ENCODE measurements at regions not wholly inside any gene's neighbourhood (a gene's known extent, or its start where the extent isn't known, plus 50 kb on each side); places are given as distances from the start of the nearest gene placed in this dataset.

DNA sequence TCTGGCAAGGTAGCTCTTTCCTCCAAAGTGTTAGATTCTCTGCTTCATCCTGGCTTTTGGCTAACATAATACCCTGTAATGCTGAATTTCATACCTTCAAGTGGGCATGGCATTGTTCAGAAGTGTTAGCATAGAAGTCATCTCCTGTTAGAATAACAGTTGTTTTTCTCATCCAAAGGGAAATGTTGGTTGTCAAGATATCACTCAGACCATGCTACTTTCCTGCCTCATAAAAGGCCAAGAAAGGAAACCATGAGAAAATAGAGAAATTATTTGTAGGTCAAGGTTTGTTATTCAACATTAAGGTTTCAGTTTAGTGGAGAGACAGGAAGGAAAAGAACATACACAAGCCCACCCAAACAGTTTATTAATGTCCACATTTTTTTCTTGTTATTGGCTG is 472.5 kb downstream of the ARHGEF28 start:
- no peak overlapping the region for H3K4me3 ChIP-seq (ENCODE audit: insufficient read depth, low read depth, low read length, poor library complexity, severe bottlenecking)
- H3K9me3 ChIP-seq (ENCODE audit: control insufficient read depth, low read length), result no peaks in the 10 kb centered on the region
- H3K27me3 ChIP-seq (replicated peaks; ENCODE audit: control insufficient read depth, insufficient read depth, low read length, poor library complexity, severe bottlenecking), result no peaks in the 10 kb centered on the region
- H3K27ac ChIP-seq (ENCODE audit: insufficient read depth, low read length, poor library complexity, severe bottlenecking), result no peak overlapping the region
- H3K4me1 ChIP-seq (ENCODE audit: control insufficient read depth, insufficient read depth, low read length, poor library complexity, severe bottlenecking), result no peaks in the 10 kb centered on the region
- no peak for DNase-seq
- H3K36me3 ChIP-seq (ENCODE audit: control insufficient read depth, insufficient read depth, low read length), result no peaks in the 10 kb centered on the region

DNA sequence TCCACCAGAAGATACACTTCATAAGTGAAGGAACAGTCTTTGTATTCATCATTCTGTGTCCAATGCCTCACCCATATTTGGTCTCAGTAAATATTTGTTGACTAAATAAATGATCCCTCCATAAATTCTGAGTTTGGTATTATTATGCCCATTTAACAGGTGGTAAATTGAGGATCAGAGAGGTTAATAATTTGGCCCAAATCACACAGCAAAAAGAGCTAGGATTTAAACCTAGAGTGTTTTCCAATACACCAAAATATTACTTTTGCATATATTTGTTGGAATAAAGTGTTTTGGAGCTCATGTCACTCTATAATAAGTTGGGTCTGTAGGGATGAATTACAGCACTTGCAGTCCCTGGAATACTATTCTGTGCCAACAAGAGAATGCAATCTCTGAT is 470.3 kb downstream of the ARHGEF28 start:
- H3K9me3 ChIP-seq (ENCODE audit: control insufficient read depth, low read length), result no peaks in the 10 kb centered on the region
- H3K36me3 ChIP-seq (ENCODE audit: control insufficient read depth, insufficient read depth, low read length), result no peaks in the 10 kb centered on the region
- no peaks in the 10 kb centered on the region for H3K27me3 ChIP-seq (replicated peaks; ENCODE audit: control insufficient read depth, insufficient read depth, low read length, poor library complexity, severe bottlenecking)

DNA sequence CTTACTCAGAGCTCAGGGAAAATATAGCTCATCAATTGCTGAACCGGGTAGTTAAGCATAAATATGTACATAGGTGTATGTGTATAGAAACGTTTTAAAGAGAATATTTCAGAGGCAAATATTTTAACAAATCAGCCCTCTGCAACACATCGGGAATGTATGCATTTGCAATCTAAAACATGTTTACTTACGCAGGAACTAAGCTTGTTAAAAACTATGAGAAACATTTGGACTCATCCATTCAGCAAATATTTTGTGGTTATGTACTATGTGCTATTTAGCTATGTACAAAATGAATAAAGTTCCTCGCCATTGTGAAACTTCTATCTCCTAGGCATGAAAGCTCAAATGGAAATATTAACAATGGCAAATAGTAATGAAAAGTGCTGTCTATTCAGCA is 469.9 kb downstream of the ARHGEF28 start:
- H3K9me3 ChIP-seq (ENCODE audit: control insufficient read depth, low read length), result no peaks in the 10 kb centered on the region
- H3K4me1 ChIP-seq (ENCODE audit: control insufficient read depth, insufficient read depth, low read length, poor library complexity, severe bottlenecking), result no peaks in the 10 kb centered on the region
- no peaks in the 10 kb centered on the region for H3K27me3 ChIP-seq (replicated peaks; ENCODE audit: control insufficient read depth, insufficient read depth, low read length, poor library complexity, severe bottlenecking)
- H3K4me3 ChIP-seq (ENCODE audit: insufficient read depth, low read depth, low read length, poor library complexity, severe bottlenecking), result no peak overlapping the region
- DNase-seq, result no peak
- no peaks in the 10 kb centered on the region for H3K36me3 ChIP-seq (ENCODE audit: control insufficient read depth, insufficient read depth, low read length)
- H3K27ac ChIP-seq (ENCODE audit: insufficient read depth, low read length, poor library complexity, severe bottlenecking), result no peak overlapping the region

More for the DNA sequence above, 470.3 kb downstream of the ARHGEF28 start:
- H3K4me3 ChIP-seq (ENCODE audit: insufficient read depth, low read depth, low read length, poor library complexity, severe bottlenecking), result no peak overlapping the region
- no peak overlapping the region for H3K27ac ChIP-seq (ENCODE audit: insufficient read depth, low read length, poor library complexity, severe bottlenecking)
- H3K4me1 ChIP-seq (ENCODE audit: control insufficient read depth, insufficient read depth, low read length, poor library complexity, severe bottlenecking), result no peaks in the 10 kb centered on the region
- no peak for DNase-seq

DNA sequence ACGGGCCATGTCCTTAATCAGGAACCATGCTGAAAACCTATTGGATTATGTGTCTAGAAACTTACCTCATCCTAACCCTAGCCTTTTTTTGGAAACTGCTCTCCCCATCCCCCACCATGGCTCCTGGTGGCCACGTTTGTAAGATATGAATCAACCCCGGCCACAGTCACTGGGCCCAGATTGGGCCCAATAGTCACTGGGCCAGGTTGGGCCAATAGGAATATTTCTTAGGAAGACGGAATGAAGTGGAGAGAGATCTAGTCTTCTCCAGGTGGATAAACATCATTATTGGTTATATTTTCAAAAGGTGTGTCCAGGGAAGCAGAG is 468.7 kb downstream of the ARHGEF28 start:
- no peaks in the 10 kb centered on the region for H3K36me3 ChIP-seq (ENCODE audit: control insufficient read depth, insufficient read depth, low read length)

DNA sequence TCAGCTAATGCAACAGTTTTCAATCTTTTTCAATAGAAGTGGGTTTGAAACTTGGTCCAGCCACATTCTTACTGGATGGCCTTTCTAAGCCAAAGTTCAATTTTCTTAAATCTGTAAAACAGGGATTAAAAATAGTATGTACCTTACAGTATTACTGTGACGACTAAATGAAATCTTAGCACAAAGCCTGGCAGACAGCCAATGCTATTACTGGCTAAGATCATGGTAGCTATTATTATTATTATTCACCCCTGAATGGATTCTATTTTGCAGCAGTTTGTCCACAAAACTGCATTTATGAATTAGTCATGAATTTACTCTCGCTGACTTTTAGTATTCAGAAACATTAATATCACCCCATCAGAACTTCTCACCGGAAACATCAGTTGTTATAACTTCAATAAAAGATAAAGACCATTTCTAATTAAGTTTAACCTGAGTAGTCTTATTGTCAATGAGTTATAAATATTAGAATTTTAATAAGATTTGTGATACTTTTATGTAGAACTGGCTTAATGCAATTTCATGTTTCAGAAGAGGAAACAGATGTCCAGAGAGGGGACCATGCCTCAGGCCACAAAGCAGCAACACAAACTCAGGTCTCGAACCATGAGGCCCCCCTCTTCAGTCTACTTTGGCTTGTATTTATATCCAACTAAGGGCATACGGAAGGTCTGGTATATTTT is 468.2 kb downstream of the ARHGEF28 start:
- DNase-seq, result no peak
- Histone ChIP-seq H3K36me3 (ENCODE audit: control insufficient read depth, insufficient read depth, low read length) (no peaks in the 10 kb centered on the region), H3K27ac (ENCODE audit: insufficient read depth, low read length, poor library complexity, severe bottlenecking) (no peak overlapping the region), H3K9me3 (ENCODE audit: control insufficient read depth, low read length) (no peaks in the 10 kb centered on the region), H3K27me3 (replicated peaks; ENCODE audit: control insufficient read depth, insufficient read depth, low read length, poor library complexity, severe bottlenecking) (no peaks in the 10 kb centered on the region), H3K4me3 (ENCODE audit: insufficient read depth, low read depth, low read length, poor library complexity, severe bottlenecking) (no peak overlapping the region), H3K4me1 (ENCODE audit: control insufficient read depth, insufficient read depth, low read length, poor library complexity, severe bottlenecking) (no peaks in the 10 kb centered on the region)

More for the DNA sequence above, 468.7 kb downstream of the ARHGEF28 start:
- no peaks in the 10 kb centered on the region for H3K9me3 ChIP-seq (ENCODE audit: control insufficient read depth, low read length)
- H3K4me1 ChIP-seq (ENCODE audit: control insufficient read depth, insufficient read depth, low read length, poor library complexity, severe bottlenecking), result no peaks in the 10 kb centered on the region
- H3K27ac ChIP-seq (ENCODE audit: insufficient read depth, low read length, poor library complexity, severe bottlenecking), result no peak overlapping the region
- H3K27me3 ChIP-seq (replicated peaks; ENCODE audit: control insufficient read depth, insufficient read depth, low read length, poor library complexity, severe bottlenecking), result no peaks in the 10 kb centered on the region
- no peak overlapping the region for H3K4me3 ChIP-seq (ENCODE audit: insufficient read depth, low read depth, low read length, poor library complexity, severe bottlenecking)
- no peak for DNase-seq

DNA sequence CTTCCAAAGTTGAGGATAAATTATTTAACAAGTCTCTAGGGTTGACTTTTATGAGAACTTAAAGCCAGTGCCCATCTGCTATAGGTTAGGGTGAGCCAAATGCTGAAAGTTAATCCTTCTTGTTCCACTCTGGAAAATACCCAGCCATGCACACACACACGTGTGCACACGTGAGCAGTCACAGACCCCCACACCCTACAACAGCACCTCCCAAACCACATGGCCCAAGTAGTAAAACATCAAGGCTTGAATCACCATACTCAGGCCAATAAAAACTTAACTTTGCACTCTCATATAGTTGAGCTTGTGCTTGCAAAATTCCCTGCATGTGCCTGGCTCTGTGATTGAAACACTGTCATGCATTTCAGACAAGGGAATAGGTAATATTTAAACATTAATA is 467.6 kb downstream of the ARHGEF28 start:
- no peak for DNase-seq
- no peaks in the 10 kb centered on the region for H3K4me1 ChIP-seq (ENCODE audit: control insufficient read depth, insufficient read depth, low read length, poor library complexity, severe bottlenecking)
- no peaks in the 10 kb centered on the region for H3K9me3 ChIP-seq (ENCODE audit: control insufficient read depth, low read length)
- no peaks in the 10 kb centered on the region for H3K27me3 ChIP-seq (replicated peaks; ENCODE audit: control insufficient read depth, insufficient read depth, low read length, poor library complexity, severe bottlenecking)
- H3K4me3 ChIP-seq (ENCODE audit: insufficient read depth, low read depth, low read length, poor library complexity, severe bottlenecking), result no peak overlapping the region
- H3K27ac ChIP-seq (ENCODE audit: insufficient read depth, low read length, poor library complexity, severe bottlenecking), result no peak overlapping the region
- H3K36me3 ChIP-seq (ENCODE audit: control insufficient read depth, insufficient read depth, low read length), result no peaks in the 10 kb centered on the region

DNA sequence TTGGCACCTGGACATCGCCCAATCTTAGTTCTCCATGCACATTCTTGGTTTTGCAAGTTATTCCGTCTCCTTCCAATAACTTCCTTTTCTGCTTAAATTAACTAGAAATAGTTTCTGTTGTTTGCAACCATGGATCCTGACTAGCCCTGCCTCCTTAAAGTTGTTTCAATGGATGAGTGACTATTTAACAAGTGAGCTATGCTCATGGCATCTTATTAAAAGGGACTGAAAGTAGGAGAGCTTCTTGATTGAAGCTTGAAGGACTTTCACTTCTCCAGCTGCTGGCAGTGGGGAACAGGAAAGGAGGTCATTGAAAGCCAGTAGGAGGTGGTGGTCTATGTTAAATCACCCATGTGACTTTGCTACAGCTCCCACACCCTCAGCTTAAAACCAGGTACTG is 466.8 kb downstream of the ARHGEF28 start:
- H3K4me1 ChIP-seq (ENCODE audit: control insufficient read depth, insufficient read depth, low read length, poor library complexity, severe bottlenecking), result no peaks in the 10 kb centered on the region
- DNase-seq, result no peak
- H3K9me3 ChIP-seq (ENCODE audit: control insufficient read depth, low read length), result no peaks in the 10 kb centered on the region
- no peaks in the 10 kb centered on the region for H3K36me3 ChIP-seq (ENCODE audit: control insufficient read depth, insufficient read depth, low read length)
- no peak overlapping the region for H3K27ac ChIP-seq (ENCODE audit: insufficient read depth, low read length, poor library complexity, severe bottlenecking)
- H3K4me3 ChIP-seq (ENCODE audit: insufficient read depth, low read depth, low read length, poor library complexity, severe bottlenecking), result no peak overlapping the region
- H3K27me3 ChIP-seq (replicated peaks; ENCODE audit: control insufficient read depth, insufficient read depth, low read length, poor library complexity, severe bottlenecking), result no peaks in the 10 kb centered on the region

DNA sequence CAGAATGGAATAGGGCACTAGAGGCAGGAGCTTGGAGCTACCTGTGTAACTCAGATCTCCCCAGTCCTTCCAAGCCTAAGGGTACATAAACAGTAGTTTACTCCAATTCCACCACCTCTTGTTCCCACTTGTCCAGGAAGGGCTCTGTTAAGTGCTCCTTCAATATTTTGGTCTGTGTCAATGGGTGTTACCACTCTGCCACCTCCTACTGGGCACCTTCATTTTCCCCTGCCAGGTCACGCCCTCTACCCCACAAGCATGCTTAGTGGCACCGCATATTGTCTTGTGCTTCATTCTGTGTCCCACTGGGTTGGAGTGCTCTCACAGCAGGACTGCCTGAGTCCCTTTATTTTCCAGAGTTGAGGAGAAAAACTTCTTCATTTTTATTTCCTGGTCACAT is 459.8 kb downstream of the ARHGEF28 start:
- no peak overlapping the region for H3K27ac ChIP-seq (ENCODE audit: insufficient read depth, low read length, poor library complexity, severe bottlenecking)
- H3K9me3 ChIP-seq (ENCODE audit: control insufficient read depth, low read length), result no peaks in the 10 kb centered on the region
- no peak for DNase-seq
- no peak overlapping the region for H3K4me3 ChIP-seq (ENCODE audit: insufficient read depth, low read depth, low read length, poor library complexity, severe bottlenecking)
- no peaks in the 10 kb centered on the region for H3K4me1 ChIP-seq (ENCODE audit: control insufficient read depth, insufficient read depth, low read length, poor library complexity, severe bottlenecking)
- H3K27me3 ChIP-seq (replicated peaks; ENCODE audit: control insufficient read depth, insufficient read depth, low read length, poor library complexity, severe bottlenecking), result no peaks in the 10 kb centered on the region
- no peaks in the 10 kb centered on the region for H3K36me3 ChIP-seq (ENCODE audit: control insufficient read depth, insufficient read depth, low read length)

DNA sequence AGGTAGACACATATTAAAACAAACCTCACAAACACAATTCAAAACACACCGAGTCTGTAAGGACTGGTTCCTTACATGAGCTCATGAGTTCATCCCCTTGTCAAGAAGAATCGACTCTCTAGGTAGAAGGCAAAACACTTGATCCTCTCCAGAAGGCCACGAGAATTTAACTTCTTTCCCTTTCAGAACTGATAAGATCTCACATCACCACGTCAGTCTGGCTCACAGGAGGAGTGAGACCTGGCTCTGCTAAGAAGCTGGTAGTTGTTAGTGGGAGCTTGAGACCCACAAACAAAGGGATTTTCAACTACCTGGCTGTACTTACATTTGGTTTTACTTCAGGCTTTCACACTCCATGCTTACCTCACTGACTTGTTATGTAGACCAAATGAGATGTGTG is 459.2 kb downstream of the ARHGEF28 start:
- Histone ChIP-seq H3K9me3 (ENCODE audit: control insufficient read depth, low read length) (no peaks in the 10 kb centered on the region), H3K4me3 (ENCODE audit: insufficient read depth, low read depth, low read length, poor library complexity, severe bottlenecking) (no peak overlapping the region), H3K36me3 (ENCODE audit: control insufficient read depth, insufficient read depth, low read length) (no peaks in the 10 kb centered on the region), H3K27ac (ENCODE audit: insufficient read depth, low read length, poor library complexity, severe bottlenecking) (no peak overlapping the region), H3K4me1 (ENCODE audit: control insufficient read depth, insufficient read depth, low read length, poor library complexity, severe bottlenecking) (no peaks in the 10 kb centered on the region), H3K27me3 (replicated peaks; ENCODE audit: control insufficient read depth, insufficient read depth, low read length, poor library complexity, severe bottlenecking) (no peaks in the 10 kb centered on the region)
- DNase-seq, result no peak

DNA sequence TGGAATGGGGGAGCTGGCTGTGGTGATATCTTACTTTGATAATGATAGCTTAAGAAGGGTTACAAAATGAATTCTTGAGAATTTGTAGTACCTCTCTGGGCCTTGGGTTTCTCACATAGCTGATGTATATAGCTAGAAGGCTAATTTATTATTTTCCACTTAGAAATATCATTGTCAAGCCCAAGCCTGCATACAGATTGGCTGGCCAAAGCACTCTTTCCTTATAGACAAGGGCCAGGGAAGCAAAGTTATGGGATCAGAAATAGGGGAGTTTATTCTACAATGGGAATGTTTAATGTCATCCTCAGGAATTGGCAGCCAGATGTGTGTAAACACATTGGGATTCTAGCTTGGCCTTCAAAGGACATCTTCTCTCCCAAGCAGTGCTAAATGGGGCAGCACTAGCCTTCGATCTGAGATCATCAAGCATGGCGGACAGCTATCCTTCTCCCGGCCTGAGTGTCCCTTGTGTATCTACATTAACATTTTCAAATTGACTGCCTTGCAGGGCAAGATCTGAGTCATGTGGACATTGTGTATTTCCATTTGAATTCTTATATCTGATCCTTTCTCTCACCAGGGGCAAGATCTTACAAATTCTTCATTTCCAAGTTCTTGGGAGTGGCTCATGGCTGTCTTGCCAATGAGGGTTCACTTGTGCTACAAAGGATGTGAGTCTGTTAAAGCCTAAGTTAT is 457.2 kb downstream of the ARHGEF28 start:
- H3K36me3 ChIP-seq (ENCODE audit: control insufficient read depth, insufficient read depth, low read length), result no peaks in the 10 kb centered on the region
- H3K27me3 ChIP-seq (replicated peaks; ENCODE audit: control insufficient read depth, insufficient read depth, low read length, poor library complexity, severe bottlenecking), result no peaks in the 10 kb centered on the region
- H3K4me3 ChIP-seq (ENCODE audit: insufficient read depth, low read depth, low read length, poor library complexity, severe bottlenecking), result no peak overlapping the region
- DNase-seq, result no peak
- no peak overlapping the region for H3K27ac ChIP-seq (ENCODE audit: insufficient read depth, low read length, poor library complexity, severe bottlenecking)
- no peaks in the 10 kb centered on the region for H3K4me1 ChIP-seq (ENCODE audit: control insufficient read depth, insufficient read depth, low read length, poor library complexity, severe bottlenecking)
- no peaks in the 10 kb centered on the region for H3K9me3 ChIP-seq (ENCODE audit: control insufficient read depth, low read length)

Measured in effector memory CD4-positive, alpha-beta T cell (primary cell).